T-helper 2 cell treated with Interferon-gamma antibody and Interleukin-4, amounts not matched to agents 5 μg/mL and 100 μg/mL, for 36 hours (primary cell): ENCODE measurements at regions not wholly inside any gene's neighbourhood (a gene's known extent, or its start where the extent isn't known, plus 50 kb on each side); places are given as distances from the start of the nearest gene placed in this dataset.
"Not testable (repeated sequence)": the region's sequence is repeated elsewhere in the genome, so short reads cannot be mapped to it uniquely, and the experiment has no call there.

Experiments used
- DNase-seq: peaks from one replicate; pipeline ENCODE4 v3.0.0; 2021; ENCODE audit warnings: low spot score
- H3K27ac Mint-ChIP-seq: one replicate; pipeline ENCODE4 v1.8.0; 2021; ENCODE audit warnings: mild to moderate bottlenecking, mixed read lengths
- H3K27me3 Mint-ChIP-seq: one replicate; pipeline ENCODE4 v1.8.0; 2021; ENCODE audit warnings: low read depth, mixed read lengths
- H3K36me3 Mint-ChIP-seq: one replicate; pipeline ENCODE4 v1.8.0; 2021; ENCODE audit warnings: low read depth, mixed read lengths
- H3K4me1 Mint-ChIP-seq: one replicate; pipeline ENCODE4 v1.8.0; 2021; ENCODE audit warnings: low read depth, mixed read lengths
- H3K4me3 Mint-ChIP-seq: one replicate; pipeline ENCODE4 v1.8.0; 2022; ENCODE audit warnings: mild to moderate bottlenecking, moderate library complexity, mixed read lengths
- H3K9me3 Mint-ChIP-seq: one replicate; pipeline ENCODE4 v1.8.0; 2021; ENCODE audit warnings: mixed read lengths

DNA sequence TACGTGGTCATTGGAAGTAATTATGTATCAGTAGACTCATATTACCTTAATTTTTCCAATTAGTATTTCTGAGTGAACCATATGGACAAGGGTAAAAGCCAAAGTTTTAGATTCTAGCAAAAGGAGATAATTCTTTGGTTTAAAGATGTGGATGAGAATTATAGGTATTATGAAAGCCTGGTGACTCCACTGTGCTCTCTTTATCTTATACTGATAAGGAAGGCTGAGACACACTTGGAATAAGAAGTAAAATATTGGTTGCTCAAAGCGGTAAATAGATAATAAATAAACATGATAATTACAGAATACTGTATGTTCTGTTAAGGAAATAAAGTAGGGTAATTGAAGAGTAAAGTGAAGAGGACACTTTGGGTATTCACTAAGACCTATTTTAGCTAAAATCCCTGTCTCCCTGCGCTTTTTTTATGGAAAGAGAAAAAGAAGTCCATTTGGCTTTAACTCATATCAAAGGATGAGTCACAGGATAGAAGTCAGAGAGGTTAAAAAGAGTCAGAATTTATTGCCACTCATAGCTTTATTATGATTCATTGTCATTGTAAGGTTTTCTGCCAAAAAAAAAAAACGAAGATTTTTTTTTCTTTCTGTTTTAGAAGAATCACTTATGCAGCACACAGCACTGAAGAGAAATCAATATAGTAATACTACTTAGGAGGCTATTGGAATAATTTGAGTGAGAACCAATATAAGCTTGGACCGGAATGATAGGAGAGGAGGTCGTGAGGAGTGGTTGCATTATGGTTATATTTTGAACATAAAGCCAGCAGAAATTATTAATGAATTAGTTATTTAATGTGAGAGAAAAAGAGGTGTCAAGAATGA, 2463.1 kb downstream of the ARAP2 start:
- H3K27me3 Mint-ChIP-seq: no peaks in the 10 kb centered on the region
- H3K9me3 Mint-ChIP-seq: peaks cover 27% of the 10 kb centered on the region
- no peak overlapping the region for H3K27ac Mint-ChIP-seq
- DNase-seq: no peak
- no peaks in the 10 kb centered on the region for H3K36me3 Mint-ChIP-seq
- no peaks in the 10 kb centered on the region for H3K4me1 Mint-ChIP-seq
- no peak overlapping the region for H3K4me3 Mint-ChIP-seq

DNA sequence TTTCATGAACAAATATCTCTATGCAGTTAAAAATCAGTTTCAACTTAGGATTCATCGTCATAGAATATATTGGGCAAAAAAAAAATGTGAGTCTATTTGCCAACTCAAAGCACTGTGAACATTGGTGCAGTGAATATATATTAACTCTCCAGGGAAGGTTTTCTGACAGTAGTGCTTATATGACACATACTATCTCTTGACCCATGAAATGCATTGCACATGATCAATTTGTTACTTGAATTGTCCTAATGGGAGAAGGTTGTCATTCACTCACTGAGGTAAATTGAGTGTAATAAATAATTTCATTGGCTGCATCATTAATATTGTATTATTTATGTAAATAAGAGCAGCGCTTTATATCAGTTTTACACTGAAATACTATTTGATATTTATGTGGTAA, 2458.5 kb downstream of the ARAP2 start:
- Mint-ChIP-seq H3K27ac (no peak overlapping the region), H3K36me3 (no peaks in the 10 kb centered on the region)

DNA sequence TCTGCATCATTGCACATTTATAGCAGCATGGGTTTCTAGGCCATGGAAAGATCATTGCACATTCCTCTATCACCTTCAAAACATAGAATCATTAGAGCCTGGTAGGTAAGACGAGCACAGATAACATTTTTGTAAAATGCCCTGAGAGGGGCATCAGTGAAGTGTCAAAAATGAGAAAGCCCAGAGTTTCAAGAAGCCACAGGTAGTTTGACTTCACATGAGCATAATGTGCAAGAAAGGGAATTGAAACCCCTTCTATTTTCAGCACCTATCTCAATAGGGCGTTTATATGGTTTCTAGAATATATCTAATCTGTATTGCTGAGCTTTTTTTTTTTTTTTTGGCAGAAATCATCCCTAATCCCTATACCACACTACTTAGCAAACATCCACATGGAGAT, 2441.7 kb downstream of the ARAP2 start:
- H3K36me3 Mint-ChIP-seq: no peaks in the 10 kb centered on the region
- H3K27me3 Mint-ChIP-seq: no peaks in the 10 kb centered on the region
- no peaks in the 10 kb centered on the region for H3K4me1 Mint-ChIP-seq
- DNase-seq: no peak
- peaks cover 25% of the 10 kb centered on the region for H3K9me3 Mint-ChIP-seq
- H3K27ac Mint-ChIP-seq: no peak overlapping the region
- H3K4me3 Mint-ChIP-seq: no peak overlapping the region

More for the DNA sequence above, 2458.5 kb downstream of the ARAP2 start:
- Mint-ChIP-seq H3K27me3 (no peaks in the 10 kb centered on the region), H3K4me3 (no peak overlapping the region), H3K4me1 (no peaks in the 10 kb centered on the region), H3K9me3 (peaks cover 38% of the 10 kb centered on the region)
- no peak for DNase-seq

DNA sequence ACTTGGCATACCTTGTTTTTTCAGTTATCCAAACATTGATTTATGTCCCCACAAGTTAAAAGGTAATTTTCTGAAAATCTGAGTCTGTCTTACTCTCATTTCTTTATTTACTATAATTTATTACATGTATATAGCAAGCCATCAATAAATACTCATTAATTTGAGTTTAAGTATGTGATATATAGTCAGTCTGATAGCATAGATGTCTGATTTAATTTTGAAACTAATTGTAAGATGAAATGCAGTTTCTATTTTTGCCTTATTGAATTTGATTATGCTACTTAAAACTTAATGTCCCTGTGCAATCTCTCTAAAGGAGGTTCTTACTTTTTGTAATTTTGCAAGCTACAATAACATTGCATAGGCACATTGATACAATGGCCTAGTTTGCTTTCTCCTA, 2418.6 kb downstream of the ARAP2 start:
- no peaks in the 10 kb centered on the region for H3K27me3 Mint-ChIP-seq
- H3K27ac Mint-ChIP-seq: no peak overlapping the region
- no peak for DNase-seq
- peaks cover 23% of the 10 kb centered on the region for H3K9me3 Mint-ChIP-seq
- H3K4me3 Mint-ChIP-seq: no peak overlapping the region
- H3K4me1 Mint-ChIP-seq: no peaks in the 10 kb centered on the region
- no peaks in the 10 kb centered on the region for H3K36me3 Mint-ChIP-seq

DNA sequence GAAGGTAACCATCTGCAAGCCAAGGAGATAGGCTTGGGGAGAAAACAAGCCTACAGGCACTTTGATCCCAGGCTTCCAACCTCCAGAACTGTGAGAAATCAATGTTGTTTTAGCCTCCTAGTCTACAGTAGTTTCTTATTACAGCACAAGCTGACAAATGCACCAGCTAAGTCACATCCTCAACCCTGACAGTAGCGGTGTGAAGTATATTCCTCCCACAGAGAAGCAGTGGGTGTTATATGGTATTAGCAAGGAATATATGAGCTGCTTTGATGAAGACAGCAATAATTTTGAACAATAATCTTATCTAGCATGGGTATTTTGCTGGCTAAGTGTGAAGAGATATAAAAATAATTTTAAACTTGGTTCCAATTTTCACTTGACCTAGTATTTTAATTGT, 2415.0 kb downstream of the ARAP2 start:
- peaks cover 22% of the 10 kb centered on the region for H3K9me3 Mint-ChIP-seq
- not testable (repeated sequence) for H3K36me3 Mint-ChIP-seq, H3K27me3 Mint-ChIP-seq, H3K4me3 Mint-ChIP-seq, H3K4me1 Mint-ChIP-seq, DNase-seq, H3K27ac Mint-ChIP-seq

DNA sequence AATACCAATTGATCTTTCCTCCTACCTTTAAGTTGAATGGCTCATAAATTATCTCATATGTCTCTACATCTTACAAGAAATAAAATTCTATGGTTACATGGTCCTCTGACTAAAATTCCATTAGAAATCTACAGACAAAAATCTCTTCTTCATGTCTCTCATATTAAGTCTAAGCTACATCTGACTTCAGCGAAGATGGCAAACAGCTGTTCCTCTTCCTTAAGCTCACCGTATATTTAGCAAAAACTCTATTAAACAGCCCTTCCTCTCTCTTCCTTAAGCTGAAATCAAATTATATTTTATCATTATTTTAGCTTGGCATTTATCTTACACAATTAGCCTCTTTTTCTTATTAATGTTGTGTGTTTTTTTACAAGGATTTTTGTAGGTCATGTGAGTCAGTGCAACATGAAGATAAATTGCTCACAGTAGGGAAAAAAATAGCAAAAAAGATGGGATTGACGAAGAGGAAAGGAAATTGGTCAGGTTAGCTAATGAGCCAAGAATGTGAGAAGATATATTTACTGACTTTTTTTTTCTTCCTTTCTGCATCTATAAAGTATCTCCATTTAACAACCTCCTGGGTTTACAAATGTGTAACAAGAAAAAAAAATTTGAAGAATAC, 2412.8 kb downstream of the ARAP2 start:
- H3K36me3 Mint-ChIP-seq: no peaks in the 10 kb centered on the region
- no peak overlapping the region for H3K4me3 Mint-ChIP-seq
- DNase-seq: no peak
- no peaks in the 10 kb centered on the region for H3K4me1 Mint-ChIP-seq
- H3K9me3 Mint-ChIP-seq: peaks cover 17% of the 10 kb centered on the region
- no peak overlapping the region for H3K27ac Mint-ChIP-seq
- H3K27me3 Mint-ChIP-seq: no peaks in the 10 kb centered on the region

DNA sequence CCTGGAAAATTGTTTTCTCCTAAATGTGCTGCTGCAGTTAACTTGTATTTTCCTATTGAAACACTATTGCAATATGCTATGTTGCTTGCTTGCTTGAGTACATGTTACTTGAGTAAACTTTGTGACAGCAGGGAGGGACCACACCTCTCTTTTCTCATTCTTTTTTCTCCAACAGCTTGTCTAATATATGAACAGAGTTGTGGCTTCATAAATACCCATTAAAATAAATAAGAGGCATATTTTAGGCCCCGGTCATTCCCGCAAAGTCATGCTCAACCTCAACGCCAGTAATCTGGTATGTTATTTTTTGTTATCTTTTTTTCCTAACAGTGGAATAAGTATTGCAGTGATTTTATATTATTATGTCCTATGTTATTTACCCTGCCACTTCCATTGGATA, 2408.6 kb downstream of the ARAP2 start:
- not testable (repeated sequence) for H3K4me3 Mint-ChIP-seq, H3K27me3 Mint-ChIP-seq, H3K36me3 Mint-ChIP-seq, H3K4me1 Mint-ChIP-seq, H3K27ac Mint-ChIP-seq, DNase-seq
- H3K9me3 Mint-ChIP-seq: peaks cover 18% of the 10 kb centered on the region

DNA sequence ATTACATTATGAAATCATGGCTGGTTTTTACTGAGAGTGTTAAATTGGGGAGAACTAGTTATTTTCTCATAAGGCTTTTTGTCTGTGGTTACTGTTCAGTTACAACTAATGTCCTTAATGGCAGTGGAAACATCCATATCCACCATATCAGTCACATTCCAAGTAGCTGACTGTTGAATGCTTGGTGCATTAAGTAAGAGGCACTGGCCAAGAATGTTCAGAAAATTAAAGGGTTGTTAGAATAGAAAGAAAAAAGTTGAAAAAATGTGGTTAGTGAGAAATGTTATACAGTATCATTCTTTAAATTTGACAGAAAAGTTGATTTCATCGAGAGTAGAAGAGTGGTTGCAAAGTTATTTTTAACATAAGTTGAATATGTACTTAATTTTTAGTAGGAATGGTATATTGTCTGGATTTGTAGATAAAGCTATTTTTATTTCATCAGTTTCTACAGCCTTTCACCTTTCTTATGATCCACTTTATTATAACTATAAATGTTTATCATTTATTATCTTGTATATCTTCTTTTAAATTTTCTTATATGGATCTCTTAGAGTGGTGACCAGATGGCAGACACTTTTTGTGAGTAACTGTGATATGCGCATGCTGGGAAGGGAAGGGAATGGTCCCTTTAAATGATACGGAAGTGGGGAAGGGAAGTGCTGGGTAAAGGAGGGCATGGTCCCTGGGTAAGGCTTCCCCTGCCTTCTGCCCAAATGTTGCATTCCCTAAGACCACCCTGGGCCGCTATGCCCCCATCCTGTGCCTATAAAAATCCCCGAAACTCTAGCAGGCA, 2407.1 kb downstream of the ARAP2 start:
- no peaks in the 10 kb centered on the region for H3K4me1 Mint-ChIP-seq
- peaks cover 14% of the 10 kb centered on the region for H3K9me3 Mint-ChIP-seq
- H3K27me3 Mint-ChIP-seq: no peaks in the 10 kb centered on the region
- no peaks in the 10 kb centered on the region for H3K36me3 Mint-ChIP-seq
- DNase-seq: no peak
- H3K4me3 Mint-ChIP-seq: no peak overlapping the region
- H3K27ac Mint-ChIP-seq: no peak overlapping the region

DNA sequence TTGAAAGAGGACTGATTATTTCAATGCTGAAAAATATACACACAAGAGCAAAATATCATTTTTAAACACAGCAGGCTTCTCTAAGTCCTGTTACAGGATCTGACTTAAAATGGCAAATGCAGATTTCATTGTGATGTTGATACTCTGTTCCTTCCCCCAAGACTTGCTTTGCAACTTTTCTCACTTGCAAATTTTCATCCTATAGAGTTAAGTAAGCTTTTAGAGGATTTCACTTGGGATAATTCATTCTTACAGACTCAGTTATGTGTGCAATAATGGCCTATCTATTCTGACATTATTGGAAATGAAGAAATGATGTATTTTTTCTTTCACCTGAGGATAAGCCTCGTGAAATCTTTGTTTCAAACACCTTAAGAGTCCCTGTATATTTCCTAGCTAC, 2403.2 kb downstream of the ARAP2 start:
- Mint-ChIP-seq H3K27ac (no peak overlapping the region), H3K9me3 (peaks cover 21% of the 10 kb centered on the region), H3K4me3 (no peak overlapping the region), H3K27me3 (no peaks in the 10 kb centered on the region), H3K36me3 (no peaks in the 10 kb centered on the region), H3K4me1 (no peaks in the 10 kb centered on the region)
- DNase-seq: no peak

DNA sequence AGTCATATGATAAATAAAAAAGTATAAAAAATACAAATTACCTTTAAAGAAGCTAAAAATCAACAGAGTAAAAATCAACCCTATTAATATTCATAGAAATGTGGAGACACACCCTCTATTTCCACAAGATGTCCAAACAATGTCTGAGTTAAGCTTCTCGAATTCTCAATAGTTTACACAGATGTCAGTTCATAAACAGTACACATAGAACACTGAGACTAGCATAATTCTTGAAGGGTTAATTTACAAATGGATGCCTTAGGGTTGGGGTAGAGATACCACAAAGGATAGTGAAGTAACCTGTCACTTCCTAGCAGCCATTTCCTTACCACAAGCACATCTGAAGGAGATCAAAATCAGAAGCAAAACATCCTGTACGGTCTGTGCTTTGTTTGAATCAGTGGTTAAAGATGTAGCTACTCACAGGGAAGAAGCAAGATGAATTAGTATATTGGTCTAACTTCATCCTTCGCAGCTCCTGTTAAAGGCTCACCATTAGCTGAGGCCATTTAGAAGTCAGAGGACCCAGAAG, 2393.9 kb downstream of the ARAP2 start:
- no peak overlapping the region for H3K27ac Mint-ChIP-seq
- DNase-seq: no peak
- H3K9me3 Mint-ChIP-seq: peaks cover 54% of the 10 kb centered on the region
- H3K36me3 Mint-ChIP-seq: no peaks in the 10 kb centered on the region
- no peaks in the 10 kb centered on the region for H3K4me1 Mint-ChIP-seq
- H3K27me3 Mint-ChIP-seq: no peaks in the 10 kb centered on the region
- H3K4me3 Mint-ChIP-seq: no peak overlapping the region

DNA sequence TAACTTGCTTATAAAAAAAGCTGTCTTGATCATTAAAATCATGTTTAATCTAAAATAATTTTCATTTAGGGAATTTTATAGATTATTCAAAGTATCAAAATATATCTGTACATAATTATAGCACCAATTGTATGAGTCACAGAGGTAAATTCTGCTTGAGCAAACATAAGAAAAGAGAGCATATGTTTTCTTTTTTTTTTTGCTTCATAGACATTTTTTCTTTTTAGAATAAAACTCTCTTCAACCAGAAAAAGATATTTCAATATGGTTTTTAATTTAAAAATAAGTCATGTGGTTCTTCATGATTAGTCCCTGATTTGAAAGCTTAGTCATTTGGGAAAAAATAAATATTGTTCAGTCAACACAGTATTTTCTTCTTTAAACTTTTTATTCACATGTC, 2390.6 kb downstream of the ARAP2 start:
- not testable (repeated sequence) for H3K36me3 Mint-ChIP-seq, H3K27ac Mint-ChIP-seq, DNase-seq, H3K4me1 Mint-ChIP-seq, H3K27me3 Mint-ChIP-seq, H3K4me3 Mint-ChIP-seq
- H3K9me3 Mint-ChIP-seq: peaks cover 39% of the 10 kb centered on the region

DNA sequence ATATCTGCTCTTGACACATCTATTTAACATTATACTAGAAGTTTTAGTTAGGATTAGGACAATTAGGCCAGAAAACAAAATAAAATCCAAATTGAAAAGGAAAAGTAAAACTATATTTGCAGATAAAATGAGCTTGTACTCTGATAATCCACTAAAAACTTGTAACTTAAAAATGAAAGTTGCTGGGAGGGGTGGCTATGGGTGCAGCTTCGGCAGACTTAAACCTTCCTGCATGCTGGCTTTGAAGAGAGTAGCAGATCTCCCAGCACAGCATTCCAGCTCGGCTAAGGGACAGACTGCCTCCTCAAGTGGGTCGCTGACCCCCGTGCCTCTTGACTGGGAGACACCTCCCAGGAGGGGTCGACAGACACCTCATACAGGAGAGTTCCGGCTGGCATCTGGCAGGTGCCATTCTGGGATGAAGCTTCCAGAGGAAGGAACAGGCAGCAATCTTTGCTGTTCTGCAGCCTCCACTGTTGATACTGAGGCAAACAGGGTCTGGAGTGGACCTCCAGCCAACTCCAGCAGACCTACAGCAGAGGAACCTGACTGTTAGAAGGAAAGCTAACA, 2379.9 kb downstream of the ARAP2 start:
- Mint-ChIP-seq H3K27me3 (no peaks in the 10 kb centered on the region), H3K9me3 (peaks cover 34% of the 10 kb centered on the region), H3K27ac (no peak overlapping the region), H3K4me3 (no peak overlapping the region), H3K4me1 (no peaks in the 10 kb centered on the region), H3K36me3 (no peaks in the 10 kb centered on the region)
- DNase-seq: no peak

DNA sequence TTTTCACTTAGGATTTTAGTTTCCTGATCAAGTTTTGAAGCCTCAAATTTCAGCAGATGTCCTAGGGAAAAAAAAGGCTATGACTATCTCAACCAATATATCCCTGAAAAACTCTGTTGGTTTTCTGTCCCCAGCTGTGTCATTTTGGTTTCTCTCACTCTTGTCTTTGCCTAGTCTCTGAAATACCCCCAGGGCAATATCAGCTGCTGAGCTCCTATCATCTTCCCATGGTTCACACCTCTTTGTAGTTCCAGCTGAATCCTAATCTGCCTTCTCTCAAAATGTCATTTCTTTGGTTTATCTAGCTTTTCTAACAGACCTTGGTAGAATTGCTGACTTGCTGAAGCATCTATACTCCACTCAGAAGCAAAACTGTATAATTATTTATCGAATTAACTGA, 2370.5 kb downstream of the ARAP2 start:
- no peaks in the 10 kb centered on the region for H3K36me3 Mint-ChIP-seq
- DNase-seq: no peak
- peaks cover 48% of the 10 kb centered on the region for H3K9me3 Mint-ChIP-seq
- H3K4me3 Mint-ChIP-seq: no peak overlapping the region
- H3K27me3 Mint-ChIP-seq: no peaks in the 10 kb centered on the region
- H3K27ac Mint-ChIP-seq: no peak overlapping the region
- no peaks in the 10 kb centered on the region for H3K4me1 Mint-ChIP-seq

DNA sequence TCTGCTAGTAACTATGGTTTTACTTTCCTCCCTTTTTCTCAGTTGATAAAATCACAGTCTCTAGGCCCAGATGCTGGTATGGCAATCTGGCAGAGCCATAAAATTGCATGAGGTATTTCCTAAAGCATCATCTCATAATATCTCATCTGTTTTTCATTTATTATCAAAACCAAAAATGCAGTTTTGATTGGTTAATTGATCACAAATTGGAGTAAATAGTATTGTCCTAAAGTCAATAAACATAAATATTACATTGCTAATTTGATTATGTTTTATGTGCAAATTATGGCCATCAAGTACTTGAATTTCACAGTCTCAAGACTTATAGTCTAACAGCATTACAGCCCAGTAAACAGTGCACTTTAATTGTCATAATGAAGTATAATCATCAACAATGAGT, 2365.6 kb downstream of the ARAP2 start:
- peaks cover 47% of the 10 kb centered on the region for H3K9me3 Mint-ChIP-seq
- no peak overlapping the region for H3K27ac Mint-ChIP-seq
- no peak for DNase-seq
- no peaks in the 10 kb centered on the region for H3K27me3 Mint-ChIP-seq
- no peaks in the 10 kb centered on the region for H3K4me1 Mint-ChIP-seq
- no peaks in the 10 kb centered on the region for H3K36me3 Mint-ChIP-seq
- no peak overlapping the region for H3K4me3 Mint-ChIP-seq
